ENCODE measurements at regions not wholly inside any gene's neighbourhood (a gene's known extent, or its start where the extent isn't known, plus 50 kb on each side); places are given as distances from the start of the nearest gene placed in this dataset.

DNA sequence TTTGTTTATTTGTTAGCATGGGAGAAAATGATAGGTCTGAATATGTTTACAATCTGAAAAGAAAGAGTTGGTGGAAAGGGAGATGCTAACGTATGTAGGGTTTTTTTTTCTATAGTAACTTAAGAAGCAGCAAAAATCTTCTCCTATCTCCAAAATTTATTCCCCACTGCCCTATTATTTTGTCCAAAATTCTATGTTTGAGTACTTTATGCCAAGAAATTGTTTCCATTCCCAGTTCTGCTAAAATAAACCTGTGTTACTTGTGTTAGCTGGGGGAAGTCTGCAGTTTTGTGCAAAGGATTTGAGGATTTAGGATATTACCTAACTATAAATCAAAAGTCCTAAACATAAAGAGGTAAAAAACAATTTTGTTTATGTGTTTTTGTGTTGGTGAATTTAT is 2770.4 kb upstream of the PCDH20 start:
- Histone ChIP-seq H3K4me1 (no peaks in the 10 kb centered on the region), H3K27me3 (no peaks in the 10 kb centered on the region), H3K9me3 (no peaks in the 10 kb centered on the region), H3K27ac (no peak overlapping the region), H3K36me3 (no peaks in the 10 kb centered on the region), H3K4me3 (no peak overlapping the region)
- TF ChIP-seq, protein P1, sequence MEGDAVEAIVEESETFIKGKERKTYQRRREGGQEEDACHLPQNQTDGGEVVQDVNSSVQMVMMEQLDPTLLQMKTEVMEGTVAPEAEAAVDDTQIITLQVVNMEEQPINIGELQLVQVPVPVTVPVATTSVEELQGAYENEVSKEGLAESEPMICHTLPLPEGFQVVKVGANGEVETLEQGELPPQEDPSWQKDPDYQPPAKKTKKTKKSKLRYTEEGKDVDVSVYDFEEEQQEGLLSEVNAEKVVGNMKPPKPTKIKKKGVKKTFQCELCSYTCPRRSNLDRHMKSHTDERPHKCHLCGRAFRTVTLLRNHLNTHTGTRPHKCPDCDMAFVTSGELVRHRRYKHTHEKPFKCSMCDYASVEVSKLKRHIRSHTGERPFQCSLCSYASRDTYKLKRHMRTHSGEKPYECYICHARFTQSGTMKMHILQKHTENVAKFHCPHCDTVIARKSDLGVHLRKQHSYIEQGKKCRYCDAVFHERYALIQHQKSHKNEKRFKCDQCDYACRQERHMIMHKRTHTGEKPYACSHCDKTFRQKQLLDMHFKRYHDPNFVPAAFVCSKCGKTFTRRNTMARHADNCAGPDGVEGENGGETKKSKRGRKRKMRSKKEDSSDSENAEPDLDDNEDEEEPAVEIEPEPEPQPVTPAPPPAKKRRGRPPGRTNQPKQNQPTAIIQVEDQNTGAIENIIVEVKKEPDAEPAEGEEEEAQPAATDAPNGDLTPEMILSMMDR (IDR thresholded peaks at IDR 0.05): no peak
- no peak for TF ChIP-seq POLR2A (IDR thresholded peaks at IDR 0.05)
- intact Hi-C loops (cut with DNase I): no loop called here
- DNase-seq: no peak
- WGBS, 2 donors: 69 to 72% methylated on average over 1 of the region's 1 CpG

DNA sequence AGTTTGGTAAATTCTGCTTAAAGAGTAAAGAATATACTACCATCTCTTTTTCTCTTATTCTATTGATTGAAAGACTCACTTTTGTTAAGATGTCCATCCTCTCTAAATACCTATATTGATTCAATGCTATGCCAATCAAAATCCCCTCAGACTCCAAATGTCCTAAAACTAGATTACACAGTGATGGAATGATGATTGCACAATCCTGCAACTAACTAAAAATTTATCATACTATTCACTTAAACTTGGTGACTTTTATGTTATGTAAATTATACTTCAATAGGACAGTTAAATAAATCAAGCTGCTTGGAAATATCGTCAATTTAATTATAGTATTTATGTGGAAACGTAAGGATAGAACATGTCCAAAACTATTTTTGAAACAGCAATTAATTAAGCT is 2765.1 kb upstream of the PCDH20 start:
- H3K27ac ChIP-seq: no peak overlapping the region
- no peak overlapping the region for H3K4me3 ChIP-seq
- H3K9me3 ChIP-seq: no peaks in the 10 kb centered on the region
- WGBS, 2 donors: 60 to 85% methylated on average over 2 of the region's 2 CpGs
- no peaks in the 10 kb centered on the region for H3K4me1 ChIP-seq
- intact Hi-C loops (cut with DNase I): no loop called here
- TF ChIP-seq POLR2A (IDR thresholded peaks at IDR 0.05): no peak
- TF ChIP-seq, protein P1 (IDR thresholded peaks at IDR 0.05): no peak
- H3K27me3 ChIP-seq: no peaks in the 10 kb centered on the region
- no peaks in the 10 kb centered on the region for H3K36me3 ChIP-seq
- DNase-seq: no peak

DNA sequence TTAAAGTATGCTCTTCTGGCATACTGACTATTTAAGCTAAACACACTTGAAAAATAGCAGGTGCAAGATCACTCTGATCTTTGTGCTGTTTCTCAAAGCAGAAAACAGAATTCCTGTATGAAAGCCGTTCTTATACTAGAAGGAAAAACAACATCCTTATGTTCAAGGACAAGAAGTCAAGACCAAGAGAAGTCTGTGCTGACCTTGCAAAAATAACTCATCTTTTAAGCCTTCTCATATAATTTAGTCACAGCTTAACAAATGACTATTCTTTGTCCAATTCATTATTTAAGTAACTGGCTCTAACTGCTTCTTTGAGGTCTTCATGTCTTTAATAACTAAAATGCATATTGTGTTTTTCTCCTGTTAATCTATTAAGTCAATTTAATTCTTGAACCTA is 2750.2 kb upstream of the PCDH20 start:
- intact Hi-C loops (cut with DNase I): no loop called here
- no peaks in the 10 kb centered on the region for H3K4me1 ChIP-seq
- DNase-seq: no peak
- H3K27ac ChIP-seq: no peak overlapping the region
- TF ChIP-seq POLR2A (IDR thresholded peaks at IDR 0.05): no peak
- TF ChIP-seq, protein P1 (IDR thresholded peaks at IDR 0.05): no peak
- WGBS, 2 donors: 38 to 68% methylated on average over 1 of the region's 1 CpG
- no peaks in the 10 kb centered on the region for H3K9me3 ChIP-seq
- H3K27me3 ChIP-seq: no peaks in the 10 kb centered on the region
- H3K36me3 ChIP-seq: no peaks in the 10 kb centered on the region
- no peak overlapping the region for H3K4me3 ChIP-seq

DNA sequence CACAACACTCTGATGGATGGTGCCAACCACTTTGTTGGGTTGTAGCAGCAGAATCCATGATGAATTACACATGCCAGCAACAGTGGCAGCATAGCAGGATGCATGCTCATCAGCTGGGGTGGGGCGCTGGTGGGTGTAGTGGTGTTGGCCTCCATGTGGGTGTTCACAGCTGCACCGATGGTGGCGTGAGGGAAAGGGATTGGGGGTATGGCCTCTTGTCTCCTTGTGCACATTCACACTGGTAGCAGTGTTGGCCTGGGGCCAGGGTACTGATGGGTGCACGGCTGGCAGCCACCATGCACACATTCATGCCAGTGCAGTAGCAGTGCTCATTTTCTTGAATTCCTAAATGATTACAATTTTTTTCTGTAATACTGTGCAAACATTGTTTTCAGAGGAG is 2748.8 kb upstream of the PCDH20 start:
- H3K36me3 ChIP-seq: no peaks in the 10 kb centered on the region
- H3K4me1 ChIP-seq: no peaks in the 10 kb centered on the region
- no peak for DNase-seq
- H3K27me3 ChIP-seq: no peaks in the 10 kb centered on the region
- no peaks in the 10 kb centered on the region for H3K9me3 ChIP-seq
- TF ChIP-seq, protein P1 (IDR thresholded peaks at IDR 0.05): no peak
- TF ChIP-seq POLR2A (IDR thresholded peaks at IDR 0.05): no peak
- no peak overlapping the region for H3K27ac ChIP-seq
- intact Hi-C loops (cut with DNase I): no loop called here
- no peak overlapping the region for H3K4me3 ChIP-seq
- 65 to 83% methylated on average over 4 of the region's 4 CpGs for WGBS, 2 donors

DNA sequence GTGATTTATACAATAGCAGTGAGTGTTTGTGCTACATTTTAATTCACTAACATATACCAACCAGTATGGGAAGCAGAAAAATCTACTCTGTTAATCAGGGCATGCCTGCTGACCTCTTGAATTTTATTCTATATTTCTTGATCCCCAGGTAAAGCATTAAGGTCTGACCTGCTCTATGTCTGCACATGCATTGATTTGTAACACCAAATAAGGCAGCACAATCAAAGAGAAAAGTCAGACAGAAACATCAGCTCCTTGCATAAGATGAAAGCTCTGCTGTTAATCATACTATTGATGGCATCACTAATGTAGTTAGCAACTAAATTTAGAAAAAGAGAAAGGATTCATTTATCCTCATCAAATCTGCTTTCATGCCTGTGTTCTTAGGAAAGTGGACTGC is 2744.8 kb upstream of the PCDH20 start:
- Histone ChIP-seq H3K36me3 (no peaks in the 10 kb centered on the region), H3K9me3 (no peaks in the 10 kb centered on the region), H3K4me1 (no peaks in the 10 kb centered on the region), H3K27me3 (no peaks in the 10 kb centered on the region), H3K4me3 (no peak overlapping the region), H3K27ac (no peak overlapping the region)
- no peak for DNase-seq
- intact Hi-C loops (cut with DNase I): no loop called here
- TF ChIP-seq POLR2A (IDR thresholded peaks at IDR 0.05): no peak
- TF ChIP-seq, protein P1 (IDR thresholded peaks at IDR 0.05): no peak
